Ovary (tissue), 3 donors: ENCODE measurements at regions not wholly inside any gene's neighbourhood (a gene's known extent, or its start where the extent isn't known, plus 50 kb on each side); places are given as distances from the start of the nearest gene placed in this dataset.

Experiments used
- CTCF ChIP-seq, 3 donors: fragments of 450-650 bp in 2 of 3; fragments of 200-600 bp in 1 of 3; IDR thresholded peaks; one replicate each; pipeline versions ENCODE4 v1.5.1 to v1.8.0; 2016 to 2022; ENCODE audit warnings: antibody characterized with exemption in 3 of 3, mild to moderate bottlenecking in 1 of 3
- EP300 ChIP-seq: sonication (generic); formaldehyde crosslinking; IDR thresholded peaks from one replicate; pipeline ENCODE4 v1.6.1; 2017; ENCODE audit warnings: antibody characterized with exemption
- POLR2A ChIP-seq: fragments of 450-650 bp; IDR thresholded peaks from one replicate; pipeline ENCODE4 v1.6.1; 2017; ENCODE audit warnings: antibody characterized with exemption, mild to moderate bottlenecking, moderate library complexity
- donor health status: DM: no; HTN: no; CAD: no.

- TF ChIP-seq CTCF (IDR thresholded peaks at IDR 0.05) (no peak), POLR2A (no peak), EP300 (no peak)
These were observed 208.1 kb upstream of the HAAO start for GRCh38 chr2:43000242-43001054.
